H1 (cell line): ENCODE measurements at regions not wholly inside any gene's neighbourhood (a gene's known extent, or its start where the extent isn't known, plus 50 kb on each side); places are given as distances from the start of the nearest gene placed in this dataset.

ENCODE experiments used
- CTCF ChIA-PET: fragments of 300-600 bp; sonication (Branson Sonifier 250); formaldehyde crosslinking; loops from one replicate; lab custom pipeline; 2021; ENCODE audit not compliant: partially characterized antibody; lab: Charles Lee
- POLR2A ChIA-PET: fragments of 300-600 bp; sonication (Branson Sonifier 250); formaldehyde crosslinking; loops from one replicate; lab custom pipeline; 2021; ENCODE audit warnings: inconsistent platforms; ENCODE audit not compliant: partially characterized antibody; lab: Charles Lee
- DNase-seq, 2 experiments: peaks; one replicate each; pipeline versions ENCODE4 v3.0.0 to v3.0.0-alpha.2; 2010 to 2022; ENCODE audit warnings: low spot score in 2 of 2, low read depth in 1 of 2, mixed read lengths in 1 of 2
- FAIRE-seq: peaks from 2 replicates; lab custom pipeline; 2011; peaks lifted over from hg19 to GRCh38; lab: Jason Lieb, UNC
- H2AFZ ChIP-seq: 2 replicates; pipeline ENCODE4 v1.8.1; 2012; ENCODE audit warnings: low read length, inconsistent platforms
- H2AK5ac ChIP-seq: 2 replicates; pipeline ENCODE4 v1.6.1; 2013; ENCODE audit warnings: low read depth, low read length
- H2BK120ac ChIP-seq: replicated peaks from 2 replicates; pipeline ENCODE3; 2013; ENCODE audit warnings: low read depth, low read length, inconsistent platforms
- H2BK12ac ChIP-seq: 2 replicates; pipeline ENCODE4 v1.6.1; 2013; ENCODE audit warnings: low read depth, low read length
- H2BK15ac ChIP-seq: 2 replicates; pipeline ENCODE4 v1.6.1; 2013; ENCODE audit warnings: low read length
- H2BK20ac ChIP-seq: 2 replicates; pipeline ENCODE4 v1.6.1; 2013; ENCODE audit warnings: low read length
- H2BK5ac ChIP-seq: 2 replicates; pipeline ENCODE4 v1.6.1; 2013; ENCODE audit warnings: low read depth, low read length
- H3K14ac ChIP-seq: 2 replicates; pipeline ENCODE4 v1.6.1; 2013; ENCODE audit warnings: inconsistent platforms; ENCODE audit not compliant: insufficient read length
- H3K18ac ChIP-seq: 2 replicates; pipeline ENCODE4 v1.6.1; 2013; ENCODE audit warnings: low read length; ENCODE audit errors: extremely low read depth
- H3K23ac ChIP-seq: 2 replicates; pipeline ENCODE4 v1.6.1; 2013; ENCODE audit warnings: inconsistent platforms; ENCODE audit not compliant: insufficient read length
- H3K23me2 ChIP-seq: 2 replicates; pipeline ENCODE4 v1.6.1; 2013; ENCODE audit warnings: low read depth, low read length
- H3K27ac ChIP-seq: 2 replicates; pipeline ENCODE4 v1.6.1; 2011; ENCODE audit warnings: low read depth, low read length, inconsistent platforms
- H3K27me3 ChIP-seq, 4 experiments: replicated peaks in 1 of 4; 1 replicate in 1 of 4; 2 replicates in 3 of 4; pipeline versions ENCODE4 v1.6.1 to v1.8.1; 2011 to 2013; ENCODE audit warnings: low read length in 3 of 4, mild to moderate bottlenecking in 3 of 4, inconsistent platforms in 2 of 4, mixed read lengths in 2 of 4, moderate library complexity in 1 of 4; ENCODE audit not compliant: control insufficient read depth in 3 of 4, insufficient read depth in 3 of 4; ENCODE audit errors: extremely low read depth in 1 of 4
- H3K36me3 ChIP-seq, 4 experiments: 2 replicates each; pipeline versions ENCODE4 v1.6.1 to v1.8.1; 2011 to 2013; ENCODE audit warnings: mild to moderate bottlenecking in 4 of 4, low read length in 3 of 4, moderate library complexity in 2 of 4, control low read depth in 1 of 4, inconsistent platforms in 1 of 4; ENCODE audit not compliant: insufficient read depth in 4 of 4, control insufficient read depth in 2 of 4
- H3K4ac ChIP-seq: replicated peaks from 2 replicates; pipeline ENCODE3; 2013; ENCODE audit warnings: low read length, low read depth, mixed read lengths, inconsistent platforms; ENCODE audit not compliant: insufficient read length
- H3K4me1 ChIP-seq, 4 experiments: replicated peaks in 1 of 4; 1 replicate in 1 of 4; 2 replicates in 3 of 4; pipeline versions ENCODE4 v1.6.1 to v1.8.1; 2011 to 2013; ENCODE audit warnings: low read length in 3 of 4, inconsistent platforms in 2 of 4, mixed read lengths in 1 of 4; ENCODE audit not compliant: insufficient read depth in 4 of 4, control insufficient read depth in 3 of 4
- H3K4me2 ChIP-seq, 2 experiments: 2 replicates each; pipeline versions ENCODE4 v1.6.1 to v1.8.1; 2011 to 2013; ENCODE audit warnings: low read depth in 2 of 2, low read length in 2 of 2, control low read depth in 1 of 2, inconsistent platforms in 1 of 2, mild to moderate bottlenecking in 1 of 2; ENCODE audit not compliant: insufficient read depth in 1 of 2
- H3K4me3 ChIP-seq, 4 experiments: fragments of 200-600, 300-600 bp in 1 of 4; sonication (generic), shearing (Covaris generic), sonication (Bioruptor Twin) in 1 of 4; 2 replicates each; pipeline versions ENCODE4 v1.5.1 to v1.8.1; 2011 to 2016; ENCODE audit warnings: low read length in 4 of 4, low read depth in 3 of 4, control low read depth in 2 of 4, inconsistent platforms in 2 of 4, mild to moderate bottlenecking in 2 of 4, mixed read lengths in 1 of 4, moderate library complexity in 1 of 4; ENCODE audit not compliant: insufficient read depth in 2 of 4; ENCODE audit errors: extremely low read depth in 1 of 4
- H3K56ac ChIP-seq: replicated peaks from 2 replicates; pipeline ENCODE3; 2013; ENCODE audit warnings: low read depth, mild to moderate bottlenecking, mixed read lengths, low read length, inconsistent platforms; ENCODE audit not compliant: insufficient read length
- H3K79me1 ChIP-seq: 2 replicates; pipeline ENCODE4 v1.6.1; 2013; ENCODE audit warnings: low read depth, low read length, control low read depth
- H3K79me2 ChIP-seq, 2 experiments: 2 replicates each; pipeline versions ENCODE4 v1.6.1 to v1.8.1; 2012 to 2013; ENCODE audit warnings: low read length in 2 of 2, mild to moderate bottlenecking in 2 of 2, inconsistent platforms in 1 of 2; ENCODE audit not compliant: insufficient read depth in 2 of 2, control insufficient read depth in 1 of 2
- H3K9ac ChIP-seq, 4 experiments: replicated peaks in 1 of 4; 1 replicate in 1 of 4; 2 replicates in 3 of 4; pipeline versions ENCODE4 v1.6.1 to v1.8.1; 2011 to 2013; ENCODE audit warnings: low read depth in 3 of 4, low read length in 3 of 4, control low read depth in 2 of 4, mild to moderate bottlenecking in 2 of 4, moderate library complexity in 2 of 4, inconsistent platforms in 1 of 4; ENCODE audit errors: extremely low read depth in 1 of 4
- H3K9me3 ChIP-seq, 2 experiments: 2 replicates each; pipeline versions ENCODE4 v1.6.1 to v1.8.1; 2012 to 2013; ENCODE audit warnings: mild to moderate bottlenecking in 2 of 2, moderate library complexity in 2 of 2, control low read depth in 1 of 2, inconsistent platforms in 1 of 2, low read depth in 1 of 2, low read length in 1 of 2, mixed read lengths in 1 of 2; ENCODE audit not compliant: insufficient read depth in 2 of 2
- H4K20me1 ChIP-seq, 2 experiments: replicated peaks in 1 of 2; 2 replicates each; pipeline versions ENCODE3 to v1.8.1; 2011 to 2013; ENCODE audit warnings: inconsistent platforms in 2 of 2, low read length in 2 of 2, mild to moderate bottlenecking in 1 of 2; ENCODE audit not compliant: insufficient read depth in 2 of 2, control insufficient read depth in 1 of 2
- H4K5ac ChIP-seq: 2 replicates; pipeline ENCODE4 v1.6.1; 2013; ENCODE audit warnings: low read length, low read depth, mixed read lengths, inconsistent platforms; ENCODE audit not compliant: insufficient read length
- H4K8ac ChIP-seq: 2 replicates; pipeline ENCODE4 v1.8.0; 2013; ENCODE audit warnings: mild to moderate bottlenecking, moderate library complexity, low read length, inconsistent platforms; ENCODE audit not compliant: insufficient read depth; ENCODE audit errors: extremely low read depth
- H4K91ac ChIP-seq: replicated peaks from 2 replicates; pipeline ENCODE3; 2013; ENCODE audit warnings: low read length, mixed read lengths, inconsistent platforms; ENCODE audit not compliant: insufficient read length
- CBX8 ChIP-seq: fragments of 300-800, 300-1000 bp; sonication (generic); IDR thresholded peaks from 2 replicates; pipeline ENCODE4 v1.7.1; 2016; ENCODE audit warnings: low read depth, low read length, borderline replicate concordance
- CHD2 ChIP-seq: IDR thresholded peaks from 2 replicates; pipeline ENCODE4 v1.6.1; 2012; ENCODE audit warnings: low read length, improper control_type of control experiment
- CREB1 ChIP-seq: IDR thresholded peaks from 2 replicates; pipeline ENCODE4 v1.6.1; 2012; ENCODE audit warnings: inconsistent platforms
- CTCF ChIP-seq, 3 experiments: IDR thresholded peaks; 1 replicate in 2 of 3; 2 replicates in 1 of 3; pipeline versions ENCODE4 v1.5.1 to v1.6.1; 2011; ENCODE audit warnings: low read length in 3 of 3, mild to moderate bottlenecking in 3 of 3, inconsistent platforms in 2 of 3, low read depth in 1 of 3, moderate library complexity in 1 of 3; ENCODE audit not compliant: insufficient read depth in 1 of 3; ENCODE audit errors: control extremely low read depth in 1 of 3
- EZH2 ChIP-seq: fragments of 200-600 bp; sonication (generic); IDR thresholded peaks from 2 replicates; pipeline ENCODE4 v1.7.1; 2012; ENCODE audit warnings: low read depth, mild to moderate bottlenecking, moderate library complexity, low read length, inconsistent platforms; ENCODE audit not compliant: severe bottlenecking
- POU5F1 ChIP-seq: IDR thresholded peaks from 2 replicates; pipeline ENCODE4 v1.6.1; 2011; ENCODE audit warnings: low read depth, mild to moderate bottlenecking, low read length, moderate library complexity
- RFX5 ChIP-seq: IDR thresholded peaks from 2 replicates; pipeline ENCODE4 v1.6.1; 2011; ENCODE audit warnings: low read depth, low read length, improper control_type of control experiment, borderline replicate concordance
- SP4 ChIP-seq: IDR thresholded peaks from 2 replicates; pipeline ENCODE4 v1.6.1; 2012; ENCODE audit warnings: low read length, inconsistent platforms
- SRF ChIP-seq: IDR thresholded peaks from 2 replicates; pipeline ENCODE4 v1.6.1; 2011; ENCODE audit warnings: mild to moderate bottlenecking, low read depth, low read length, moderate library complexity
- WGBS, 2 experiments: shearing (Covaris generic) in 1 of 2; methylation state at CpG; one replicate each; pipeline versions ENCODE4 v1.1.6 to v1.1.7; 2013 to 2015; ENCODE audit warnings: low lambda C conversion rate in 2 of 2, mixed read lengths in 2 of 2, inconsistent platforms in 1 of 2, low coverage in 1 of 2, missing lambda C conversion rate in 1 of 2; ENCODE audit not compliant: insufficient replicate concordance in 2 of 2, insufficient coverage in 1 of 2, insufficient read length in 1 of 2; ENCODE audit errors: extremely low coverage in 1 of 2, missing lambda C conversion rate in 1 of 2; 5-methylcytosine and 5-hydroxymethylcytosine counted together

- no peaks in the 10 kb centered on the region for H3K23me2 ChIP-seq
- no peak overlapping the region for H3K18ac ChIP-seq
- POLR2A ChIA-PET: no interaction called here
- H3K36me3 ChIP-seq: no peaks in the 10 kb centered on the region
- no peak overlapping the region for H3K4me2 ChIP-seq
- no peak overlapping the region for H2BK15ac ChIP-seq
- 92% methylated on average over 2 of the region's 2 CpGs; no CpG with 5 or more reads in 1 of the 2 experiments for WGBS, 2 experiments
- H3K27me3 ChIP-seq: no peaks in the 10 kb centered on the region
- DNase-seq (no peak), FAIRE-seq (no peak)
- H2BK12ac ChIP-seq: no peak overlapping the region
- no peak overlapping the region for H3K9ac ChIP-seq
- no peak overlapping the region for H3K4me3 ChIP-seq
- CTCF ChIA-PET: no interaction called here
- no peak overlapping the region for H2AFZ ChIP-seq
- no peak overlapping the region for H4K91ac ChIP-seq
- H4K20me1 ChIP-seq: no peaks in the 10 kb centered on the region
- no peak for TF ChIP-seq EZH2
- TF ChIP-seq RFX5: no peak
- no peak for TF ChIP-seq SP4
- TF ChIP-seq CTCF (IDR thresholded peaks at IDR 0.05; ENCODE audit: control extremely low read depth in 1 of 3, insufficient read depth in 1 of 3, low read depth in 1 of 3, low read length in 3 of 3): no peak
- TF ChIP-seq CHD2: no peak
- TF ChIP-seq SRF: no peak
- no peak for TF ChIP-seq CREB1
- no peak for TF ChIP-seq POU5F1
- no peak for TF ChIP-seq CBX8
- no peak overlapping the region for H3K23ac ChIP-seq
- no peak overlapping the region for H2BK120ac ChIP-seq
- no peaks in the 10 kb centered on the region for H3K79me2 ChIP-seq
- H3K4me1 ChIP-seq: no peaks in the 10 kb centered on the region
- no peak overlapping the region for H3K14ac ChIP-seq
- H2BK20ac ChIP-seq: no peak overlapping the region
- H3K56ac ChIP-seq: no peak overlapping the region
- no peak overlapping the region for H2BK5ac ChIP-seq
- H3K4ac ChIP-seq: no peak overlapping the region
- H3K27ac ChIP-seq: no peak overlapping the region
- no peak overlapping the region for H4K5ac ChIP-seq
- peaks cover 3% of the 10 kb centered on the region in 2 experiments; a peak in 2 of 4 replicates for H3K9me3 ChIP-seq
- no peaks in the 10 kb centered on the region for H3K79me1 ChIP-seq
- no peak overlapping the region for H4K8ac ChIP-seq
- H2AK5ac ChIP-seq: no peak overlapping the region
These were observed 253.0 kb downstream of the RAP2B start for GRCh38 chr3:153414982-153415381.
